Activated CD4-positive, alpha-beta T cell treated with anti-CD3 and anti-CD28 coated beads, Interleukin-2, amount 10 ng/mL, durations not matched to agents 7 days and 5 days (primary cell): ENCODE measurements at regions not wholly inside any gene's neighbourhood (a gene's known extent, or its start where the extent isn't known, plus 50 kb on each side); places are given as distances from the start of the nearest gene placed in this dataset.

ENCODE experiments used
- CTCF ChIA-PET: fragments of 350-600 bp; sonication (Branson Sonifier 250); formaldehyde crosslinking; loops from one replicate; lab custom pipeline; 2021; ENCODE audit warnings: antibody characterized with exemption; lab: Charles Lee
- POLR2A ChIA-PET: fragments of 350-600 bp; sonication (Branson Sonifier 250); formaldehyde crosslinking; loops from one replicate; lab custom pipeline; 2021; ENCODE audit warnings: antibody characterized with exemption; lab: Charles Lee
- DNase-seq: peaks from one replicate; pipeline ENCODE4 v3.0.0-alpha.2; 2020
- H3K27ac Mint-ChIP-seq: one replicate; pipeline ENCODE4 v1.8.0; 2021; ENCODE audit warnings: mild to moderate bottlenecking, moderate library complexity, mixed read lengths
- H3K27me3 Mint-ChIP-seq: one replicate; pipeline ENCODE4 v1.8.0; 2021; ENCODE audit warnings: mixed read lengths
- H3K36me3 Mint-ChIP-seq: one replicate; pipeline ENCODE4 v1.8.0; 2021; ENCODE audit warnings: low read depth, mixed read lengths
- H3K4me1 Mint-ChIP-seq: one replicate; pipeline ENCODE4 v1.8.0; 2021; ENCODE audit warnings: mixed read lengths
- H3K4me3 Mint-ChIP-seq: one replicate; pipeline ENCODE4 v1.8.0; 2021; ENCODE audit warnings: mild to moderate bottlenecking, moderate library complexity, mixed read lengths
- H3K9me3 Mint-ChIP-seq: one replicate; pipeline ENCODE4 v1.8.0; 2021; ENCODE audit warnings: mixed read lengths

DNA sequence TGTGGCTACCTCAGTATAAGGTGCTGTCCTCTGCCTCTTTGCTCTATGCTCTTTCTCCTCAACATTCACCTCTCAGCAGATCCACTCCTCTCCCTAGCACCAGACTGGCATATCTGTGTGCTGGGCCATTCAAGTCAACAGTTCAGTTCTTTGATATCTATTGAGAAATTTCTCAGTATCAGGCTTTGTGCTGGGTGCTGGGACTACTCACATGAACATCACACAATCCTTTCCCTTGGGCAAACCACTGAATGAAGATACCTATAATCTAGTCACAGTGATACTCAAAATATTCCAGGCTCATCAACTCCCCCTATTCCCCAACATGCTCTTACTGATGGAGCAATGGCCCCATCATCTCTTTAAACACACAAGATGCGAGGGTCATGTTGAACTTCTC, 120.8 kb downstream of the RPL22L1 start:
- Mint-ChIP-seq H3K4me3 (no peak overlapping the region), H3K9me3 (no peaks in the 10 kb centered on the region), H3K36me3 (no peaks in the 10 kb centered on the region), H3K27ac (no peak overlapping the region), H3K4me1 (no peaks in the 10 kb centered on the region), H3K27me3 (peaks cover 39% of the 10 kb centered on the region)
- ChIA-PET POLR2A (no interaction called here), CTCF (no interaction called here)
- DNase-seq, result no peak

DNA sequence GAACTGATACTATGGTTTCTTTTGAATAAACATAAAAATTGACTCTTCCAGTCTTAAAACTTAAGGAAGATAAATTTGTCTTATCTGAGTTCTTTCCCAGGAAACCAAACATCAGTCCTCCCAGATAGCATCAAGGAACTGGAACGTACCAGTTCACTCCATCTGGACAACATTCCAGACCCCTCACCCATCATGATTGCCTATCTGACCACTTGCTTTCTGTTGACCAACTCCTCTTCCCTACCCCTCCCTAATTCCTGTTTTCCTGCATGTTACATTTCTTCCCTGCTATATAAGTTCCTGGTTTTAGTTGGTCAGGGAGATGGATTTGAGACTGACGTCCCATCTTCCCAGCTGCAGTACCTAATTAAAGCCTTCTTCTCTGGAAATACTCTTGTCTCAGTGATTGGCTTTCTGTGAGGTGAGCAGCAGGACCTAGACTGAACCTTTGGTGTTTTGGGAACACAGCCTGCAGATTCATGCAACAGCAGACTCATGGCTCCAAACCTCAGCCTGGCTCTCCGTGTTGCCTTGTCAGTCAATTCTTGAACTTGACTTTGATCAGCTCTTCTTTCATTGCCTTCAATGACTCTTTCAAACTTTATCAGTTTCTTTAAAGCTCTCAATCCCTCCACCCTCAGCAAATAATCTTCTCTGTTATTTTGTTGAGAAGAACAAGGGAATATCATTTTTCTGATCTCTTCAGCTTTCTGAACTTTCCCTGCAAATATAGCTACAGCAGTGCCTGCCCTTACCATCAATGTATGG, 123.6 kb downstream of the RPL22L1 start:
- DNase-seq, result no peak
- H3K27me3 Mint-ChIP-seq, result peaks cover 31% of the 10 kb centered on the region
- H3K27ac Mint-ChIP-seq, result no peak overlapping the region
- H3K9me3 Mint-ChIP-seq, result no peaks in the 10 kb centered on the region
- no peaks in the 10 kb centered on the region for H3K4me1 Mint-ChIP-seq
- POLR2A ChIA-PET, result interaction anchor here (0.7 kb wide), 1 partner anchor 885 kb away, joined by 3 read pairs; no protein-coding TSS in a partner anchor
- H3K36me3 Mint-ChIP-seq, result no peaks in the 10 kb centered on the region
- CTCF ChIA-PET, result interaction anchor here (0.6 kb wide), 1 partner anchor 291 kb away, joined by 3 read pairs; no protein-coding TSS in a partner anchor
- no peak overlapping the region for H3K4me3 Mint-ChIP-seq

DNA sequence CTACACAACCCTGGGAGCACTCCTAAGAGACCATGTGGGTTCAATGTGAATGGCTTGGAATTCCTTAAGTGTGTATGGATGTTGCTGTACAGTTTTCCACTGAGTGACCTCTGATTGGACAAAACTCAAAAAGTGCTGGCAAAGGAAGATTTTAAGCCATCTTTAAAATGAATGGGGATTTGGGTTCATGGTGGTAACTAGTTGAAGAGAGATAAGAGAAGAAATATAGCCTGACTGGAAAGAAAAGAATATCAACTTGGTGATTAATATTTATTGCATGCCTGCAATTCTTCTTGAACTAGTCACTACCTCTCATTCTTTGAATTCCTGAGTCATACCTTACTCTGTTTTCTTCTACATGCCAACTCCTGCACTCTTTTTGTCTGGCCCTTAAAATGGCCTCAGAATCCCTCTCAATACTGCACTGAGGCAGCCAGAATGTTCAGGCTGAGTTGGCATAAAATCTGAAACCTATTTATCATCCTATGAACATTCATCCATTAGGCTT, 124.7 kb downstream of the RPL22L1 start:
- Mint-ChIP-seq H3K36me3 (no peaks in the 10 kb centered on the region), H3K4me3 (no peak overlapping the region), H3K27me3 (peaks cover 28% of the 10 kb centered on the region), H3K4me1 (no peaks in the 10 kb centered on the region), H3K9me3 (no peaks in the 10 kb centered on the region), H3K27ac (no peak overlapping the region)
- CTCF ChIA-PET, result no interaction called here
- POLR2A ChIA-PET, result no interaction called here
- DNase-seq, result no peak

DNA sequence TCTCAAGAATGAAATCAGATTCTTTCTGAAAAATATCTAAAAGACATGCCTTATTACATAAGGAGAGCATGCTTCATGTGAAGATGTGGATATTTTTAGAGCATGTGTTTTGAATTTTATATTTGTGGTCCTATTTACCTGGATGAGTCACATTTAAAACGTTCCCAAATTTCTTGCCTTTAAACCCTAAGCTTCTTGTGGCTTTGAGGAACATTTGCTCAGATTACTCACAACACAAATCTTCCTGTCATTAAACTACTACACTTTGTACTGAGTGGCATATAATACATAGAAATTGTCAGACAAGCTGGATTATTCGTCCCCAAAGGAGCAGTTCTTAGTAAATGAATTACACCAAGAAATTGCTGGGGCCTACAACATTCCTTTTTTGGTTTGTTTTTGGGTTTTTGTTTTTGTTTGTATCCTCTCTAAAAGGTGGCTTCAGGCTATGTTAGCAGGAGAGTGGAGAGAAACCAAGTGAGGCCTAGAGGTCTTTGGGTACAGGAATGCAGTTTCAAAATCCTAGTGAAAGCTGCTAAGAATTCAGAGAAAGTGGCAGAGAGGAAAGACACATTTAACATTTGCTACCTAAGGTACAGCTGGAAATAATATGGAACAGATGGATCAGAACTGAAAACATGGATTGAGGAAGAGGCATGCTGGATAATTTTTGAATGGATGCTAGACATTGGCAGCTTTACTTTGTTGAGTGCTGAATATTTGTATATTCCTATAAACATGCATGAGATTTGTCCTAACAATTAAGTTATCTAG, 128.1 kb downstream of the RPL22L1 start:
- ChIA-PET POLR2A (no interaction called here), CTCF (no interaction called here)
- Mint-ChIP-seq H3K27ac (no peak overlapping the region), H3K4me1 (no peaks in the 10 kb centered on the region), H3K9me3 (no peaks in the 10 kb centered on the region), H3K36me3 (no peaks in the 10 kb centered on the region), H3K4me3 (no peak overlapping the region), H3K27me3 (peaks cover 15% of the 10 kb centered on the region)
- DNase-seq, result no peak

DNA sequence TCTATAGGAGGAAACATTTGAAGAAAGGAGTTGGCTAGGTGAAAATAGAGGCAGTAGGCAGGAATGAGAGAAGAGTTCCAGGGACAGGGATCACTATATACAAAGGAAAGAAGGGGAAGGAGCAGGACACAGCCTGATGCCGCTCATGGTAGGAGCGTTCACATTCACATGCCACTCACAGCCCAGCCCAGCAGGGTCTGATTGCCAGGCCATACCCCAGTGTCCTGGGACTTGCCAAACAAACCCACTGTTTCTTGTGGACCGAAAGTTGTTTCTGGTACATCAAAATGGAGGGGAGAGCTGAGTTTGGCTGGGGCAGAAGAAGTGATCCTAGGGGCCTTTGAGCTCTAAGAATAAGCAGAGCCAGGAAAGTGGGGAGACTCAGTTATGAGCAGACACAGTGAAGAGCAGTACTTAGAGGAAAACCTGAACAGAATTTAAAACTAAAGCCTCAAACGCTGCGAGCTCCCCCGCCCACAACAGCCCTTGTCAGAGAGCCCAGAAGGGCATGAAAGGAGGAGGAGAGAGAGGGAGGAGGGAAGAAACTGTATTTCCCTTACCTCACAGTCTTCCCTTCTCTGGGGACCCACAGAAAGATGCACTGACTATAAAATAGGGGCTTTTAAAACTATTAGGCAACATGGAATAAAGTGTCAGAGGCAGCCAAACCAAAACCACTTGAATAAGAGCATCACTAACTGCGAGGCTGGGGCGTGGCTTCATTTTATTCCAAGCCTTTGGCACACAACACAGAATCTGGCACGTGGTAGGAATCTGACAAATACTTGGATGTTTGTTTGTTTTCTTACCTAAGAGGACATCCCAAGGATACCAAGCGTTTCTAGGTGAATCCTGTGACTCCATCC, 129.0 kb downstream of the RPL22L1 start:
- ChIA-PET CTCF (no interaction called here), POLR2A (no interaction called here)
- no peak overlapping the region for H3K27ac Mint-ChIP-seq
- H3K36me3 Mint-ChIP-seq, result no peaks in the 10 kb centered on the region
- no peaks in the 10 kb centered on the region for H3K9me3 Mint-ChIP-seq
- no peaks in the 10 kb centered on the region for H3K4me1 Mint-ChIP-seq
- no peak for DNase-seq
- H3K27me3 Mint-ChIP-seq, result peaks cover 10% of the 10 kb centered on the region
- no peak overlapping the region for H3K4me3 Mint-ChIP-seq

DNA sequence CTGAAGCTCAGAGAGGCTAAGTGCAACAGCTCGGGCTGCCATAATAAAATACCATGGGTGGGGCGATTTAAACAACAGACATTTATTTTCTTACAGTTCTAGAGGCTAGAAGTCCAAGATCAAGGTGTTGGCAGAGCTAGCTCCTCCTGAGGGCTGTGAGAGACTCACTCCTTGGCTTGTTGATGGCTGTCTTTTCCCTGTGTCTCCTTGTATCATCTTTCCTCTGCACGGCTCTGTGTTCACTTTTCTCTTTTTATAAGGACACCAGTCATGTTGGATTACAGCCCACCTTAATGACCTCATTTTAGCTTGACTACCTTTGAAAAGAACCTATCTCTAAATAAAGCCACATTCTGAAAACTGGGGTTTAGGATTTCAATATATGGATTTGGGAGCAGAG, 129.7 kb downstream of the RPL22L1 start:
- Mint-ChIP-seq H3K27me3 (peaks cover 12% of the 10 kb centered on the region), H3K27ac (no peak overlapping the region), H3K9me3 (no peaks in the 10 kb centered on the region), H3K4me3 (no peak overlapping the region), H3K4me1 (no peaks in the 10 kb centered on the region), H3K36me3 (no peaks in the 10 kb centered on the region)
- no peak for DNase-seq
- ChIA-PET CTCF (interaction anchor here (0.6 kb wide), 1 partner anchor 44 kb away, joined by 3 read pairs; no protein-coding TSS in a partner anchor), POLR2A (no interaction called here)

DNA sequence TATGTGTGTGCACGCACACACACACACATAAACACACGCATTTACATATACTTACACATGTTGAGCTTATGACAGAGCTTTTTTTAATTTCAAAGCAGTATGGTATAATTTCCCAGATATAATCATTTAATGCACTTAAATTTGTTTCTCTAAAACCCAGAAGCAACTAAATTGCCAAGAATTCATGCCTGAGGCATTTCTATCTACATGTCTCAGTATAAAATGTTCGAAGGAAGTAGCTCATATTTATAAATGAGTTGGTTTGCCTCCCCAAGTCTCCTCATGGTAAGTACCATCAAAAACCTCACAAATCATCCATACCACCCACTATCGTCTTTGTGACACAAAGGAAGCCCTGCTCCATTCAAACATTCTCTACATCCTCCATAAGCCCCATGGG, 130.6 kb downstream of the RPL22L1 start:
- ChIA-PET CTCF (interaction anchor here (0.6 to 1.8 kb wide), 2 partner anchors 43 to 48 kb away, joined by 3 to 4 read pairs; no protein-coding TSS in a partner anchor), POLR2A (no interaction called here)
- no peaks in the 10 kb centered on the region for H3K4me1 Mint-ChIP-seq
- no peak overlapping the region for H3K4me3 Mint-ChIP-seq
- no peaks in the 10 kb centered on the region for H3K9me3 Mint-ChIP-seq
- H3K36me3 Mint-ChIP-seq, result no peaks in the 10 kb centered on the region
- H3K27me3 Mint-ChIP-seq, result peaks cover 12% of the 10 kb centered on the region
- no peak overlapping the region for H3K27ac Mint-ChIP-seq
- no peak for DNase-seq

DNA sequence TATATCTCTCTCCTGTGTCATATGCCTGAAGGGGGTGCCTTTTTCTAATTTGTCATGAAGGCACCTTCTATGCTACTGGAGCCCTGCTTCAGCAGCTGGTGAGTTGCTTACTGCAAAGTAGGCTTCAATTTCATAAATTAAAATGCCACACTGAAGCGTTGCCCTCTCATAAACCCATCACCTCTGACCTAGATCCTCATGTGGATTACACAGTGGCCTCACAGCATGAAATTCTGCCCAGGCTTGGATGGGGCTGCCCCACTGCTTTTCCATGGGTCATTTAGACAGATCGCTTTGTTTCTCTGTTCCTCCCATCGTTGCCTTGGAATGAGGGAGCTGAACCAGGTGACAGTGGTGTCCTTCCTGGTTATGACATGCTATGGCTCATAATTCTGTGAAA, 131.2 kb downstream of the RPL22L1 start:
- no peak overlapping the region for H3K27ac Mint-ChIP-seq
- H3K4me1 Mint-ChIP-seq, result no peaks in the 10 kb centered on the region
- H3K9me3 Mint-ChIP-seq, result no peaks in the 10 kb centered on the region
- no peaks in the 10 kb centered on the region for H3K36me3 Mint-ChIP-seq
- ChIA-PET CTCF (interaction anchor here (1.8 kb wide), 1 partner anchor 47 kb away, joined by 4 read pairs; no protein-coding TSS in a partner anchor), POLR2A (no interaction called here)
- no peak overlapping the region for H3K4me3 Mint-ChIP-seq
- DNase-seq, result no peak
- H3K27me3 Mint-ChIP-seq, result peaks cover 12% of the 10 kb centered on the region

DNA sequence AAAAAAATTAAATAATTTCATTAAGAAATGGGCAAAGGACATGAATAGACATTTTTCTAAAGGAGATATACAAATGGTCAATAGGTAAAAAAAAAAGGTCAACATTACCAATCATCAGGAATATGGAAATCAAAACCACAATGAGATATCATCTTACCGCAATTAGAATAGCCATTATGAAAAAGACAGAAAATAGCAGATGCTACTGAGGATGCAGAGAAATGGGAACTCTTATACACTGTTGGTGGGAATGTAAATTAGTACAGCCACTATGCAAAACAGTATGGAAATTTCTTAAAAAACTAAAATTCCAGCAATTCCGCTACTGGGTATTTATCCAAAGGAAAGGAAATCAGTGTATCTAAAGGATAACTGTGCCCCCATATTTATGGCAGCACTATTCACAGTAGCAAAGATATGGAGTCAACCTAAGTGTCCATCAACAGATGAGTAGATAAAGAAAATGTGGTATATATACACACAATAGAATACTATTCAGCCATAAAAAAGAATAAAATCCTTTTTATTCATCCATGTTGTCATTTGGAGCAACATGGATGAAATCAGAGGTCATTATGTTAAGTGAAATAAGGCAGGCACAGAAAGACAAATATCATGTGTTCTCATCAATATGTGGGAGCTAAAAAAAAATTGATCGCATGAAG, 132.4 kb downstream of the RPL22L1 start:
- no peaks in the 10 kb centered on the region for H3K4me1 Mint-ChIP-seq
- H3K27me3 Mint-ChIP-seq, result peaks cover 12% of the 10 kb centered on the region
- H3K4me3 Mint-ChIP-seq, result no peak overlapping the region
- no peak for DNase-seq
- ChIA-PET CTCF (interaction anchor here (1.8 kb wide), 1 partner anchor 46 kb away, joined by 4 read pairs; no protein-coding TSS in a partner anchor), POLR2A (no interaction called here)
- no peaks in the 10 kb centered on the region for H3K9me3 Mint-ChIP-seq
- H3K36me3 Mint-ChIP-seq, result no peaks in the 10 kb centered on the region
- no peak overlapping the region for H3K27ac Mint-ChIP-seq

DNA sequence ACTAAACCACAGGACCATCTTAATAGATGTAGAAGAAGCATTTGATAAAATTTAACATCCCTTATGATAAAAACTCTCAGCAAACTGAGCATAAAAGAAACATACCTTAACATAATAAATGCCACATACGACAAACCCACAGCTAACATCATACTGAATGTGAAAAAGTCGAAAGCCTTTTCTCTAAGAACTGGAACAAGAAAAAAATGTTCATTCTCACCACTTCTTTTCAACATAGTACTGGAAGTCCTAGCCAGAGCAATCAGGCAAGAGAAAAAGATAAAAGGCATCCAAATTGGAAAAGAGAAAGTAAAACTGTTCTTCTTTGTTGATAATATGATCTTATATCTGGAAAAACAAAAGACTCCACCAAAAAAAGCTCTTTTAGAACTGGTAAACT, 134.2 kb downstream of the RPL22L1 start:
- ChIA-PET CTCF (no interaction called here), POLR2A (no interaction called here)
- no peak overlapping the region for H3K27ac Mint-ChIP-seq
- no peaks in the 10 kb centered on the region for H3K9me3 Mint-ChIP-seq
- H3K4me1 Mint-ChIP-seq, result no peaks in the 10 kb centered on the region
- peaks cover 13% of the 10 kb centered on the region for H3K27me3 Mint-ChIP-seq
- H3K4me3 Mint-ChIP-seq, result no peak overlapping the region
- no peaks in the 10 kb centered on the region for H3K36me3 Mint-ChIP-seq
- DNase-seq, result no peak

DNA sequence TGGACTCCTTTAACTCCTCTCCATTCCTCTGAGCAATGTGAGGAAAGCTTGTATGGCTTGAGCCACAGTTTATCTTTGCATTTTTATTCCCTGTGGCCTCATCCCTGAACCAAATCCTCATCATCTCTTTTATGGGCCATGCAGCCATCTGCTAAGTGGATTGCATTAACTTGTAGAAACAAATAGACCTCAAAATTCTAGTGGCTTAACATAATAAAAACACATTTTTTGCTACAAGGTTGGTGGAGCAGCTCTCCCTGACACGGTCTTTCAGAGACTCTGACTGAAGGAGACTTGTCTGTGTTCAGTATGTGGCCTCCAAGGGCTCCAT, 135.3 kb downstream of the RPL22L1 start:
- H3K4me3 Mint-ChIP-seq, result no peak overlapping the region
- H3K27ac Mint-ChIP-seq, result no peak overlapping the region
- ChIA-PET CTCF (no interaction called here), POLR2A (no interaction called here)
- H3K36me3 Mint-ChIP-seq, result no peaks in the 10 kb centered on the region
- peaks cover 10% of the 10 kb centered on the region for H3K27me3 Mint-ChIP-seq
- no peaks in the 10 kb centered on the region for H3K9me3 Mint-ChIP-seq
- DNase-seq, result no peak
- no peaks in the 10 kb centered on the region for H3K4me1 Mint-ChIP-seq

DNA sequence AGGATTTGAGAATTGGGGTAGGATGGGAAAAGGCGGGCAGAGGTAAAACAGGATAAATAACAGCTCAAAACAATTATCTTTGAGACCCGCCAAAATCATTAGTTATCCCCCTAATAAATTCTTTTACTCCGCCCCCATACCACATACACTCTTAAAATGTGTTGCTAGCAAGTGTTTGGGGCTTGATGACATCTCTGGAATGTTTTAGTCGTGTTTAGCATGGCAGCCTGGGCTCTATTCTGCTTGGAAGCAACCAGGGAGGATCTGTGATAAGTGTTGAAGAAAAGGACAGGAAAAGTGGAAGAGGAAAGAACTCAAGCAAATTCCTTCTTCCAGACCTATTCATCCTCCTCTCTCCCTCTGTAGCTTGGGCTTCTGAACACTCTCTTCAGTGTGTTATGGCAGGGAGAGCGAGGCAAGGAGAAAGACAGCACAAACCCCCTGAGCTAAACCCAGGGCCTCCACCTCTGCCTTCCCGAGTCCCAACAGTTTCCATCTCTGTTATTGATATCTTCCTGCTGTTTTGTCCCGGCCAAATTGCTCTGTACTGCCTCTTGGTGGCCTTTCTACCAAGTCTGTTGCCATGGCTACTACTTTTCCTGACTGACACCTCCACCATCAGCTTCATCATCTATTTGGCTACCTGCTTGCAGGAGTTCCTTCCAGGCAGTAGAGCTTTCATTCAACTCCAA, 135.8 kb downstream of the RPL22L1 start:
- Mint-ChIP-seq H3K27me3 (peaks cover 8% of the 10 kb centered on the region), H3K36me3 (no peaks in the 10 kb centered on the region), H3K4me1 (no peaks in the 10 kb centered on the region), H3K27ac (no peak overlapping the region), H3K4me3 (no peak overlapping the region), H3K9me3 (no peaks in the 10 kb centered on the region)
- DNase-seq, result no peak
- ChIA-PET CTCF (no interaction called here), POLR2A (no interaction called here)
